ENCODE measurements at regions not wholly inside any gene's neighbourhood (a gene's known extent, or its start where the extent isn't known, plus 50 kb on each side); places are given as distances from the start of the nearest gene placed in this dataset.

DNA sequence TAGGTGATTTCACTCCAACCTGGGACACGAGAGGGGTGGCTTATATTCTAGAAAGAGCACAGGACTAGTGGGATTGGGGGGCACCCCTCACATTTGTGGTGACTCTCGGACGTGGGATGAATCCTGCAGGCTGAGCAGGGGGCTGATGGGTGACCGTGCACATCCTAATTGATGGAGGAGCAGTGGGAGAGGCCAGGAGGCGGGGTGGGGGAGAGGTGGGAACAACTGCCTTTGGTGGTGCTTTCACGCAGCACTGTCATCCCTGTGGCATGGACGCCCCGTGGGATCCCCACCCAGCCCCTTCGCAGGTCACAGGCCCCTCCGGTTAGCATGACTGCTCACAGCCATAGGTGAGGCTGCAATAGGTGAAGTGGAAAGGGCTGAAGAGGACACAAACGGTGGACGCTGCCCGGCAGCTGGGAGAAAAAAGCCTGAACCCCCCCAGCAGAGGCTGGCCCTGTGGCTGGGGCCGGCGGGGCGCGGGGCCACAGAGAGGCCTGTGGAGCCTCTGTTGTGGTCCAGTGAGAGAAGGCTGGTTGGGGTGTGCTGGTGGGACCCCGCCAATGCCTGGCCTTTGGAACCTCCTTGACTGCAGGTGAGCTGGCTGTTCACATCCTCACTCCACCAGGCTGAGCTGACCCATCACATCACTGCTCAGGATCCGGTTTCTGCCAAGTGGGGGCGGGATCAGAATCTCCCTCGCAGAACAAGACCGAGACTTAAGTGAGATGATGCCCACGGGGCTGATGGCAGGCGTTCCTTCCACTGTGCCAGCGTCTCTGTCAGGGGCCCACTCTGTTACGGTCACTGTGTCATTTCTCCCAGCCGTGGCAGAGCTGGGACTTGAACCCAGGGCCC is 325.4 kb downstream of the TEX29 start:
- intact Hi-C loops (cut with micrococcal nuclease) = no loop called here
- no peak overlapping the region for H3K27ac Mint-ChIP-seq
- no peaks in the 10 kb centered on the region for H3K27me3 Mint-ChIP-seq
- no peaks in the 10 kb centered on the region for H3K9me3 Mint-ChIP-seq
- ChIA-PET POLR2A (no interaction called here), CTCF (no interaction called here)
- no peak for TF ChIP-seq CTCF (IDR thresholded peaks at IDR 0.05)
- H3K4me1 Mint-ChIP-seq (ENCODE audit: low read depth) = no peaks in the 10 kb centered on the region
- no peak overlapping the region for H3K4me3 Mint-ChIP-seq
- no peaks in the 10 kb centered on the region for H3K36me3 Mint-ChIP-seq (ENCODE audit: low read depth)
- ATAC-seq (no peak), DNase-seq (no peak)

- TF ChIP-seq CTCF (IDR thresholded peaks at IDR 0.05) = no peak
- ATAC-seq (no peak), DNase-seq (no peak)
- H3K36me3 Mint-ChIP-seq (ENCODE audit: low read depth) = no peaks in the 10 kb centered on the region
- intact Hi-C loops (cut with micrococcal nuclease) = no loop called here
- no peaks in the 10 kb centered on the region for H3K4me1 Mint-ChIP-seq (ENCODE audit: low read depth)
- H3K4me3 Mint-ChIP-seq = no peak overlapping the region
- ChIA-PET POLR2A (no interaction called here), CTCF (no interaction called here)
- no peaks in the 10 kb centered on the region for H3K9me3 Mint-ChIP-seq
- no peak overlapping the region for H3K27ac Mint-ChIP-seq
- H3K27me3 Mint-ChIP-seq = no peaks in the 10 kb centered on the region
Measured at GRCh38 chr13:111646456-111646855, 326.0 kb downstream of the TEX29 start.

- CTCF ChIA-PET = no interaction called here
- ATAC-seq (no peak), DNase-seq (no peak)
- TF ChIP-seq CTCF (IDR thresholded peaks at IDR 0.05) = no peak
- no peaks in the 10 kb centered on the region for H3K36me3 Mint-ChIP-seq (ENCODE audit: low read depth)
- H3K4me3 Mint-ChIP-seq = no peak overlapping the region
- peaks cover 5% of the 10 kb centered on the region for H3K27me3 Mint-ChIP-seq
- POLR2A ChIA-PET = no interaction called here
- intact Hi-C loops (cut with micrococcal nuclease) = no loop called here
- no peaks in the 10 kb centered on the region for H3K4me1 Mint-ChIP-seq (ENCODE audit: low read depth)
- no peaks in the 10 kb centered on the region for H3K9me3 Mint-ChIP-seq
- no peak overlapping the region for H3K27ac Mint-ChIP-seq
Measured at GRCh38 chr13:111648885-111649284, 328.4 kb downstream of the TEX29 start.

GRCh38 chr13:111650626-111651025 is 330.2 kb downstream of the TEX29 start:
- ChIA-PET POLR2A (no interaction called here), CTCF (no interaction called here)
- Mint-ChIP-seq H3K27ac (no peak overlapping the region), H3K4me3 (no peak overlapping the region), H3K9me3 (no peaks in the 10 kb centered on the region), H3K27me3 (peaks cover 6% of the 10 kb centered on the region), H3K4me1 (ENCODE audit: low read depth) (no peaks in the 10 kb centered on the region), H3K36me3 (ENCODE audit: low read depth) (no peaks in the 10 kb centered on the region)
- intact Hi-C loops (cut with micrococcal nuclease) = no loop called here
- TF ChIP-seq CTCF (IDR thresholded peaks at IDR 0.05) = no peak
- no peak for ATAC-seq
- DNase-seq = no peak

GRCh38 chr13:111652676-111653075 is 332.2 kb downstream of the TEX29 start:
- DNase-seq (no peak), ATAC-seq (no peak)
- no peak overlapping the region for H3K4me3 Mint-ChIP-seq
- H3K27me3 Mint-ChIP-seq = peaks cover 6% of the 10 kb centered on the region
- H3K36me3 Mint-ChIP-seq (ENCODE audit: low read depth) = no peaks in the 10 kb centered on the region
- POLR2A ChIA-PET = no interaction called here
- TF ChIP-seq CTCF (IDR thresholded peaks at IDR 0.05) = no peak
- H3K4me1 Mint-ChIP-seq (ENCODE audit: low read depth) = no peaks in the 10 kb centered on the region
- CTCF ChIA-PET = no interaction called here
- no peak overlapping the region for H3K27ac Mint-ChIP-seq
- no peaks in the 10 kb centered on the region for H3K9me3 Mint-ChIP-seq
- intact Hi-C loops (cut with micrococcal nuclease) = no loop called here
